HG02678 (cell line): ENCODE measurements at regions not wholly inside any gene's neighbourhood (a gene's known extent, or its start where the extent isn't known, plus 50 kb on each side); places are given as distances from the start of the nearest gene placed in this dataset.

ENCODE experiments used
- ATAC-seq: cut with Tn5 transposase; IDR thresholded peaks from one replicate; pipeline ENCODE4 v1.9.1; 2021; ENCODE audit warnings: mild to moderate bottlenecking, moderate library complexity; ENCODE audit not compliant: unreplicated experiment

DNA sequence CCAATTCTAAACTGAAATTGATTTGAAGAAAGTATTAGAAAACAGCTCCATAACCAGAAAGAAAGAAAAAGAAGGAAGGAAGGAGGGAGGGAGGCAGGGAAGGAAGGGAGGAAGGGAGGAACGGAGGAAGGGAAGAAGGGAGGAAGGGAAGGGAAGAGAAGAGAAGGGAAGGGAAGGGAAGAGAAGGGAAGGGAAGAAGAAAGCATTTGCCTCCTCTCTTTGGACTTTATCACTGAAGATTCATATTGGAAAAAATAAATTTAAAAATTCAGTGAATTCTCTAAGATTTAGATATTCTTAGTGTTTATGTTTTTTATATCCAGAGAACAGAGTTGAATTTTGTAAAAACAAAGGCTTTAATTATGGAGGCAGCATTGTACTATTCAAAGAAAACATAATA is 68.5 kb upstream of the NXT1 start:
- no peak for ATAC-seq

DNA sequence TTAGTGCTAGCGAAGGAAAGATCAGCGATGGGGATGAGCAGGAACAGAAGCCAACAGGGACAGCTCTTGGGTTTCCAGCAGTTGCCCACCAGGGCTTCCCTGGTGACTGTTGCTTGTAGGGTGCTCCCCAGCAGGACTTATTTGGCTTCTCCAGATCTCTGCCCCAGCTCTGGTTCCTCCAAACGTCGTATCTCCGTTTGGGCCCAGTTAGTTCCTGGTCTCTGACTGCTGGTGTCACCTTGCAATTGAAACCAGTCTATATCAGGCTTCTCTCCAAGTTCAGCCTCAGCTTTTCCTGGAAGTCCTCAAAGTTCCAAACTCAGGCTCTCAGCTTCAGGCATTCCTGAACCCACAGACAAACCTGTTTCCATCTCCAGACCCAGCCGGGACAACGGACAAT is 70.8 kb upstream of the NXT1 start:
- ATAC-seq, result no peak

DNA sequence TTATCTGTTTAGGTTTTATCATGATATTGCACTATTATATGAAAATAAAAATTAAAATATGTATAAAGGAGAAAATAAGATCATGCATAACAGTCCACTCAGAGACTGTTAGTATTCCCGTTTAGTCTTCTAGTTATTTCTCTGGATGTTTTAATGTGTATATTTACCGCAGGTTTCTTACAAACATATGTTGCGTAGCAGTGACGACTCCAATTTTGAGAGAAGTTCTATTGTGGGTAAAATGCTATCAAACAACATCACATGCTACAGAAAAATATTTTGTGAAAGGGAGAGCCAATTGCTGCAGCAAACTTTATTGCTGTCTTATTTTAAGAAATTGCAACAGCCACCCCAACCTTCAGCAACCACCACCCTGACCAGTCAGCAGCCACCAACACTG is 72.4 kb upstream of the NXT1 start:
- no peak for ATAC-seq

DNA sequence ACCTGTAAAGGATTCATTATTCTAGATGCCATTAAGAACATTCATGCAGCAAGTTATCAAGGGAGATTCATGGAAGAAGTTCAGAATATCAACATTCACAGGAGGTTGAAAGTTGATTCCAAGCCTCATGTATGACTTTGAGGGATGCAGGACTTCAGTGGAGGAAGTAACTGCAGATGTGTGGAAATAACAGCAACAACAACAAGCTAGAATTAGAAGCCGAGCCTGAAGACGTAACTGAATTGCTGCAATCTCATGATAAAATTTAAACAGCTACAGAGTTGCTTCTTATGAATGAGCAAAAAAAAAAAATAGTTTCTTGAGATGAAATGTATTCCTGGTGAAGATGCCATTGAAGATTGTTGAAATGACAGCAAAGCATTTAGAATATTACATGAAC is 73.3 kb upstream of the NXT1 start:
- ATAC-seq, result no peak

DNA sequence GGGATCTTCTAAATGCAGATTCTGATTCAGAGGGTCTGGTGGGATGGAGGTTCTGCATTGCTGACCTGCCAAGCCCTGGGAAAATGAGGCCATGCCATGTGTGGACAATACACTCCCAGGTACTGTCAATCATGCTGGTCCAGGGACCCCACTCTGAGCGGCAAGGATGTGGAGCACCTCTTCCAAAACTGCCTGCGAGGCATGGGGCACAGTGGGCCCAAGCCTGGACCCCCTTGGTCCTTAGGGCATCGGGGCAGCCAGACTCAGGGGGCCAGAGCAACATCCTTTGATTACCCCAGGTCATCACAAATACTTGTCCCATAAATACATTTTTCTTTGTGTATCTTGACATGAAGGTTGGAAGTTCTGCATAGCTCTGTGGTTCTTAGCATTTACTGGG is 76.8 kb upstream of the NXT1 start:
- no peak for ATAC-seq

DNA sequence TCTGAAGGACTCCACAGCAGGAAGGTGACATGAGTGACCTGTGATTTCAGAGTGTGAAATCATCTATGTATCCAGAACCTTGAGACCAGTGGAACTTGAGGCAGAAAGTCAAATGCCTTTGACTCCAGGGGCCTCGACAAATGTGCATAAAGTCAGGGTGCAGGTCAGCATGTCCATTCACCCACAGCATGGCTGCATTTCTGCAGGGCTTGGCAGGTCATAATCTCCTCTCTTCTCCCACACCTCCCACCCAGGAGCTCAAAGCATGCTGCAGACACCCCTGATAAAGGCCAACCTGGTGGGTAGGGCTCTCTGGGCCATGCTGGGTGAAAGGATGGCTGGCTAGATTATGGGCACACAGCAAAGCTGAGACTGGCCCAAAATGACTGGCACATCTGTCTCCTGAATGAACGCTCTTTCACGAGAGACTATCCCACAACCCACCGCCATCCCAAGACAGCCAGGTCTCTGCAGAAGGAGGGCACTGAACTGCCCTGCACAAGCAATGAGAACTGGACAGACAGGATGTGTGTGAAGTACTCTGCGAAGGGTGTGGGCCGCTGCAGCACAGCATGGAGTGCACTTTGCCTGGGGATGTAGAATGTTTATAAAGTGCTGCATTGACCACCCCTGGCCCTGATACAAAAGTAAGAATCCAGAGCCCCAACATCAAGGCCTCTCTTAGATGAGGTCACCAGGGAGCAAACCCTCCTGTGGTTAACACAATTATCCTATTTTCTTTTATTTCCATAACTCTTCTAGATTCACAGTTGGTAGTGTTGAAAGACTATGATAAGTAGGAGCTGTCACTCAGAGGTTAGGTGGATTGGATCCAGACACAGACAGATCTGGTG is 78.2 kb upstream of the NXT1 start:
- no peak for ATAC-seq

DNA sequence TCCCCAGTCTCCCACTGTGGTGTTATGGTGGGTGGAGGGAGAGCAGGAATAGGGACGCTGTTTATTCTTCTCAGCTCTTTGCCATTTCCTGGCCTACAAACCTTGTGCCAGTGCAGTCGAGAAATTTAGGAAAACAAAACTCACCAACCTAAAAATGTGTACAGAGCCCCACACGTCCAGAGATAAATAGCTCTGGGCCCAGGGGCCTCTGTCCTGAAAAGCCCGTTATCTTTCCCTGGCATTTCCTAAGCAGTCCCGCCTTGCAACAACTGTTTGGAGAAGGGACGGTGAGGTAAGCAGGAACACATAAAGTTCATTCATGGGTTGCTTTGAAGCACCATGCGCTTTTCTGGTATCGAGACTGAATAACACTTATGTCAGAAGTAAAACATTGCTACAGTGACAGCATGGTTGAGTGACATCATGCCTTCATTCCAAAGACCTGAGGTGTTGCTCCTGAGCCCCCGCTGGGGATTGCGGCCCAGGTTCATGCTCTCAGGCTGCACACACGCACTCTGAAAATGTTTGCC is 80.1 kb upstream of the NXT1 start:
- no peak for ATAC-seq

DNA sequence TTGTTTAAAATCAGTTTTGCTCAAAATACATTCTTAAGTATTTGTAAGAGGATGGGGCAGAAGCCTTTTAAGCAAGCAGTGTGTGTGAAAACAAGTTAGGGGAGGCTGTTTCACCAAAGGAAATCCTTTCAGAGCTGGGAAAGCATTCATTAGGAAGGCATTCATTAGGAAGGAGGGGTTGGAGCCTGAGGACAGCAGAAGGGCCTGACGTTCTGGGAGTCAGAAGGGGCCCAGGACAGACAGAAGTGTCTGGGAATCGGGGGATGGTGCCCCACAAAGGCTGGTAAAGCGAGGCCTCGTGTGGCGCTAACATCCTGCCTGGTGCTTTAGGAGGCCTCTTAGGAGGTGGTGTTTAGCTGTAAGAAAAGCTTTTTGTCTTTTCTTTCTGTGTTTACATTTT is 80.6 kb upstream of the NXT1 start:
- no peak for ATAC-seq

DNA sequence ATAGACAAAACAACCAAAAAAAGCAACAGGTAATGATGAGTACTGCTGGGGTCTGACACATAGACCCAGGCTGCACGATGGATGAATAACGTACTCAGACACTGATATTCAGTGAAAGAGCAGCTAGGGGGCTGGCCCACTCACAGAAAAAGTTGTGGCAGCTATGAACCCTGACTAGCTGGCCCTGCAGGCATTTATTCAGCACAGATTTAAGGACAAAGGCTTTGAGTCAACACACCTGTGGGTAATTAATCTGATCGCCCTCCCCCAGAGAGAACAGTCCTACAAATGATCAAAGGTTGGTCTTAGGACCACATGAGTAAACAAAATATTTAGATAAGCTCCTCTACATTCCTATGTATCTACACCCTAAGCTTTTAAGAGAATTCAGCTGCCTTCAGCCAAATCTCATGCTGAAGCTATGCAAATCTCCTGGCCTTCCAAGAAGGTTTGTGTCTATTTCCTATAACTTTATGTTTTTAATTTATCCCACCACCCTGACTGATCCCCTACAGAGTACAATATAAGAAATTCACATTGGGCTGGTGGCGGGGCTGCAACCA is 81.7 kb upstream of the NXT1 start:
- no peak for ATAC-seq

DNA sequence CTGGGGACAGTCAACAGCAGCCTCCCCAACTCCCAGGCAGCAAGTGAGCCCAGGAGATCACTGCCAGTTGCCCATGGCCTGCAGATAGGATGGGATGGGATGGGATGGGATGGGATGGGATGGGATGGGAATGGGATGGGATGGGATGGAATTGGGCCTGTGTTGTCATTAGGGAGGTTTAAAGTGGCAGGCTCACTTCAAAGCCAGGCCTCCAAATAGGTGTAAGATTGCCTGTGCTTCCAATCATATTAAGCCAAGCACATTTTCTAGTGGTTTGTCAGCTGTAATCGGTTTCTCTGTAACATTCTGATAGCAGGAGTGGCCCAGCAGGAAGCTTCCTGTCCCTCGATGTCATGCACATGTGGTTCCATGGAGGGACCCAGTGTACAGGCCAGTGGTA is 82.7 kb upstream of the NXT1 start:
- no peak for ATAC-seq

DNA sequence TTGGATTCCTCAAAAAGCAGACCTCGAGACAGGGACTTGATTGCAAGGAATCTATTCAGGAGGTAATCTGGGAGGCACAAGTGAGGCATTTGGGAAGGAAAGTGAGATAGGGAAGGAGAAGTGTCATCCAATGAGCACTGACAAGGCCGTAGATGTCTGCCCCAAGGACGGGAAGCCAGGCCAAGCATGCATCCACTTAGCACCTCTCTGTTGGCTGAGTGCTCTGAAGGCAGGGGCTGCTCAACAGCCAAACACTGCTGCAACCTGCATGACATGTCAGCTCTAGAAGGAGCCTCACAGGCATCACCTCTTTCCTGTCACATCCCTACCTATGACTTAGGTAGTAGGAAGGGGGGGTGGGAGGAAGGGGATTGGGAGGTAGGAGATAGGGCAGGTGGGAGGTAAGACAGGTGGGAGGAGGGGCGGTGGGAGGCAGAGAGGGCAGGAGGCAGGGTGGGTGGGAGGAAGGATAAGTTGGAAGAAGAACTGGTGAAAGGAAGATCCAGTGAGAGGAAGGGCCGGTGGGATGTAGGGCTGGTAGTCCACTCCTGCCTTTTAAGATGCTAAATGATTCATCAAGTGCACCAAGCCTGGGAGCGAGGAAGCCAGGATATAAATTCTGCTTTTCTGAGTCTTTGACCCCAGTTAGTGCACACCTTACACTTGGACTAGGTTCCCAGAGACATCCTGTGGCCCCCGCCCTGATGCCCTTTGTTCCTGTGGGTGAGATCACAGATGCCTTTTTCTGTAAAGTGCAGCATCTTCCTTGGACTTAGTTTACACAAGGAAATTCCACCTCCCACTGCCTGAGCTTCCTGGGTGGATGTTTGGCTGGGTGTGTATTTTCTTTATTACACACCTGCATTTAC is 83.8 kb upstream of the NXT1 start:
- no peak for ATAC-seq

DNA sequence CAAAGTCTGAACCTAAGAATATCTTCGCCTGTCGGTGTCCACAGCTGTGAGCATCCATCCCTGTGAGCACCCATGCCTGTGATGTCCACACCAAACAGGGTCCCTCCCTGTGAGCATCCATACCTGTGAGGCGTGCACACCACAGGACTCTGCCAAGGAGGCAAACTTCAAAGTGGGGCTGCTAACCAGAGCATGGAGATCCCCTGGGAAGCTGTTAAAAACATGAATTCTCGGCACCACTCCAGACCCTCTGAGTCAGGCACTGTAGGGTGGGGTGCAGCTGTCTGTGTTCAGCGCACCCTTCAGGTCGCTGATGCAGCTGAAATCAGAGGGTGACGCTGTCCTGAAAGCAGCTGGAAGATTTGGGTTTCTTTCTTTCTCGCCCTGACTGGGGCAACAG is 85.4 kb upstream of the NXT1 start:
- no peak for ATAC-seq

DNA sequence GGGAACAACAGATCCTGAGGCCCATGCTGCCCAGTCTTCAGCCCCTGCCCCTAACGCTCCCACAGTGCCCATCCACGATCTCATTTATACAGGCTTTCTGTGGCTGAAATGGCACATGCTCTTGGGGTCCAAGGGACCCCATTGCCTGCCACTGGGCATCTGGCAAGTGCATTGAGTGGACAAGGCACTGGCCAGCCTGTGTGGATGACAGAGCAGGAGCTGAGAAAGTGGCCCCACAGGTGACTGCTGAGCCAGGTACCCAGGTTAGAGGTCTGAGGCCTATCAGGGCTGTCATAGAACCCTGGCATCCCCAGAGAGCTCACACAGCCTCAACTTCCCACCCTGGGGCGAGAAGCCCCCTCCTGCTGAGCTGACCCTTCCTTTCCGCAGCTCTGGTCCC is 86.0 kb upstream of the NXT1 start:
- ATAC-seq, result no peak

DNA sequence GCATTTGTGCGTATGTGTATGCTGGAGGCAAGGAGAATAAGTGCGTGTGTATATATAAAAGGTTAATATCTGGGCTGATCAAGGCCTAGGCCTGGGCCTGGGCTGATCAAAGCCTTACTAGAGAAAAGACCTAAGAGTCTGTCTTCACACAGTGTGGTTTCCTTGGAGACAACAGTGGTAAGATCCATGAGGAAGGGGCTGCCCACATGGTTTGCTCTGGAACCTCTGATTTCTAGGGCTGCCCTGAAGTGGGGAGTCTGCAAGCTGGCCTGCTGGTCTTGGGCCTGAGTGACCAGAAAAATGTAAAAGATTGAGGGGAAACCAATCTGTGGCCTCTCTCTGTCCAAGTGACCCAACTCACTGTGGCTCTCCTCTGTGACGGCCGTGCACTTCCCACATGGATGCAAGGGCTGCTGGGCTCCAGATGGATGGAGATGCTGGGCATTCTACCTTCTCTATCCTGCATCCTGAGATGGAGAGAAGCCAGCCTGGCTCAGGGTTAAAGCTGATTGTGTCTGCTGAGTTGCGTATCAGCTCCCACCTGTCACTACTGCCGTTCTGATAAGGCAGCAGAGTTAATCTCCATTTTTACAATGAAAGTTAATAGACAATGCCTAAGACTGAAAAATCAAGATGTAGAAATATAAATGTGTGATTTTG is 90.3 kb upstream of the NXT1 start:
- no peak for ATAC-seq

DNA sequence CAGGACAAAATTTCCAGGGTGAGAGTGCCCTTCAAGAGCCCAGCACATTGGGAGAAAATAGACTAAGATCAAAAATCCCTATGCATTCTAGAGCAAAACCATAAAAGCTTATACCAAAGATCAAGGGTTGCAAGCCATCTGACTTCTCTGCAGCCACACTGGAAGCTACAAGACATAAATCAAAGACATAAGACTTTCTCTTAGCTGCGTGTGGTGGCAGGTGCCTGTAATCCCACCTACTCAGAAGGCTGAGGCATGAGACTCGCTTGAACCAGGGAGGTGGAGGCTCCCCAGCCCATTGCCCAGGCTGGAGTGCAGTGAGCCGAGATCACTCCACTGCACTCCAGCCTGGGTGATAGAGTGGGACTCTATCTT is 91.9 kb upstream of the NXT1 start:
- ATAC-seq, result no peak

DNA sequence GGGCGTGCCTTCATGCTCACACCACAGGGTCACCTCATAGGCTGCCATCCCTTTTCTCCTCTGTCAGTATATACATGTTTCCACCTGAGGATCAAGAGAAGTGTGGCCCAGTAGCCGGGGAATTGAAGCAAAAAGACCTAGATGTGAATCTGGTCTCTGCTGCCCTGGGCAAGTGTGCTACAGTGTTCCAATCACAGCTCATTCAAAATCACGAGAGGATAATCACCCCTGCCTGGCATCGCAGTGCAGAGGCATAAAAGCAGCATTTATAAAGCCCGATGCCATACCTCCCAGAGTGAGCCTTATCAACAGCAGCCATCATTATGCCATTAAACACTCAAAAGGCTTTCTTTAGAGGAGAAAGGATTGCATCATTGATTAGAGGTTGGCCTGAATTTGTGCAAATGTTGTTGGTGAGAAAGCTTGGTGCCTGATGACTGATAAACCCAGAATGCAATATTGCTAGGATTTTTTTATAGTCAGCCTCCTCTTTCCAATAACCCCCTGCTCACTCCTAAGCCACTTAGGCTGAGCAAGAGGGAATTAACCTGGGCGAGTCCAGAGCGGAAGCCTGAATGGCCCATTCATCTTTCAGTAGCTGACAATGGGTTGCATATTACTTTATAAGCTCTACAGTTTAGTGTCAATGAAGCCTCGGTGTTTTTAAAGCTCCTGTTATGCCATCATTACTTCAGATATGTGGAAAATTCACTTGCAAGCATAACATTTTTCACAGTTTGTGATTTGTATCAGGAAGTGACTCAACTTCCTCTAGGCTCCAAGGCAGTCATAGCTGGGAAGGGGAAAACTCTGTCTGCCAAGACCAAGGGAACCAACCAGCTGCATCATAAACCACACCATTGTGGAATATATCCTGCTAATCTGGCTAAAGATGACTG is 92.5 kb upstream of the NXT1 start:
- no peak for ATAC-seq

DNA sequence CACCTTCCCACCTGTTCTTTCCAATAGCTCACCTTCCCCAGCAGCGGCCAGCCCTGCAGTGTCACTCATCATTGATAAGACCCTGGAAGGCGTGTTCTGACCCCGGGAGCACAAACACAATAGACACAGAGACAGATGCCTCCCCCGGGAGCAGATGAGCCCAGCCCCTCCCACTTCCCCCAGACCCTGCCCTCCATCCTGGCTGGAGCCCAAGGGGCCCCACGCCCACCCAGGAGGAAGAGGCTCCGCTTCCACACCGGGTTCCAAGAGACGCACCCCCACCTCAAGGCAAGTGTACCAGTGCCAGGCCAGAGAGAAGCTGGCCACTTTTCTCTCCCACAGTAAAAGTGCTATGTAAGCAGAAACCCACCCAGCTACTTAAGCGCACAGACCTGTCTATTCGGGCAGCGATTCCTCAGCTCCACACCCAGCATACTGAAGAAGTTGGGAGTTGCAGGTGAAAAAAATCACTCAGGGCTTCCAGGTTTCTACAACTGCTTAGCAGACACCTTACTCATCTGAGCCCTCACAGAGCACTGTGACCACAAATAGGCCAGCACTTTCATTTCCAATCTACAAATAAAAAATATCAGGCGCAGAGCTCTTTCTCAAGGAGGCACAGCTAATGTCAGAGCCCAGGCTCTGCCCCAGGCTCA is 93.4 kb upstream of the NXT1 start:
- ATAC-seq, result no peak

DNA sequence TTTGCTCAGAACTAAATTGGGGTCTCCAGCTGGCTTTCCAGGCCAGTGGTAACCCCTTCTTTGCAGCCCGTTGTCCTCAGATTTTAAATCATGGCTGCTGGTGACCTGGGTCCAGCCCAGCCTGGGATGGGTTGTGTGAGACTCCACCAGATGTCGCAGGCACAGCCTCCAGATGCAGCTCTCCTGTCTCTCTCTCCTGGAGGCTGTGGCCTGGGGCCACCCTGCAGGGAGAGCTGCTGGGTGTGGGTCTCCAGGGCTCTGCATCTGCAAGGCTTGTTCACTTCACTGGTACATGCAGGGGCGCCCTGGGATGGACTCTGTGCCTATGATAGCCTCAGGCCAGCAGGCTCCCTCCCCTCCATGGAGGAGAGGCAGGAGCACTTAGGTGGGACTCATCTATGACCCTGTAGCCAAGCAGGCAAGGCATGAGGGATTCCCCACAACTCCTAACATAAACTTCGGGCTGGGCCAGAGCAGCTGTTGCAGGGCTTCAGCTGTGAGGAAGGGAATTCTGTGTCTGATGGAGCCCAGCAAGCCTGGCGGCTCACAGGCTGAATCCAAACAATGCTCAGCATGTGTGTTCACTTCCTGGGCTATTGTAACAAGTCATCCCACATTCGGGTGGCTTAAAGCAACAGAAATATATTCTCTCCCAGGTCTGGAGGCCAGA is 94.7 kb upstream of the NXT1 start:
- ATAC-seq, result no peak

DNA sequence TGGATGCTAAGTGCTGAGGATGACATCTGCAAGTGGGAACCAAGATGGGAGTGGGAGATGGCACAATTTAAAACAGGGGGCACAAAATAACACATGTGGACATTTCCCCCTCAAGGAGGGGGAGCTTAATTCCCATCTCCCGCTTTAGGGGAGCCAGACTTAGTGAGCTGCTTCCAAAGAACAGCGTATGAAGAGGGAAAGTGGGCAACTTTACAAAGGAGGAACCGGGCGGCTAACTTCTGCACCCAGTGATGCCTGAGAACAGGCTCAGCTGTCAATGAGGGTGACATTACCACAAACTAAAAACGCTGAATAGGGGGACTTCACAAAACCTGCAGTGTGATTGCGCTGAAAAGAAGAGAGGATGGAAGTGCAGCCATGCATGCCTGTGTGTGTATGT is 95.5 kb upstream of the NXT1 start:
- ATAC-seq, result no peak
